ES-I3 (cell line): ENCODE measurements at regions not wholly inside any gene's neighbourhood (a gene's known extent, or its start where the extent isn't known, plus 50 kb on each side); places are given as distances from the start of the nearest gene placed in this dataset.
"Not testable (repeated sequence)": the region's sequence is repeated elsewhere in the genome, so short reads cannot be mapped to it uniquely, and the experiment has no call there.

Experiments used
- H3K36me3 ChIP-seq: 2 replicates; pipeline ENCODE4 v1.6.1; 2013; ENCODE audit warnings: mild to moderate bottlenecking, low read length, control low read depth, moderate library complexity; ENCODE audit not compliant: insufficient read depth
- H3K4me1 ChIP-seq: 2 replicates; pipeline ENCODE4 v1.6.1; 2013; ENCODE audit warnings: mild to moderate bottlenecking, control low read depth, low read length; ENCODE audit not compliant: insufficient read depth
- H3K9ac ChIP-seq: 2 replicates; pipeline ENCODE4 v1.6.1; 2013; ENCODE audit warnings: low read depth, mild to moderate bottlenecking, low read length, moderate library complexity
- H3K9me3 ChIP-seq: 2 replicates; pipeline ENCODE4 v1.6.1; 2013; ENCODE audit warnings: mild to moderate bottlenecking, low read length, moderate library complexity; ENCODE audit not compliant: control insufficient read depth, insufficient read depth

GRCh38 chr13:80705371-80706163 is 364.6 kb upstream of the SPRY2 start:
- Histone ChIP-seq H3K36me3 (no peaks in the 10 kb centered on the region), H3K4me1 (no peaks in the 10 kb centered on the region), H3K9me3 (no peaks in the 10 kb centered on the region), H3K9ac (no peak overlapping the region)

GRCh38 chr13:80704369-80704768 is 363.4 kb upstream of the SPRY2 start:
- Histone ChIP-seq H3K4me1 (no peaks in the 10 kb centered on the region), H3K9me3 (no peaks in the 10 kb centered on the region)

GRCh38 chr13:80695841-80696240 is 354.9 kb upstream of the SPRY2 start:
- Histone ChIP-seq H3K4me1 (peaks cover 6% of the 10 kb centered on the region; the same call in 1 of the 2 replicates), H3K9ac (no peak overlapping the region), H3K9me3 (no peaks in the 10 kb centered on the region; the same call in 1 of the 2 replicates), H3K36me3 (no peaks in the 10 kb centered on the region)

More at GRCh38 chr13:80704369-80704768, 363.4 kb upstream of the SPRY2 start:
- no peak overlapping the region for H3K9ac ChIP-seq
- no peaks in the 10 kb centered on the region for H3K36me3 ChIP-seq

GRCh38 chr13:80691814-80692213 is 350.9 kb upstream of the SPRY2 start:
- not testable (repeated sequence) for H3K4me1 ChIP-seq, H3K36me3 ChIP-seq, H3K9me3 ChIP-seq

GRCh38 chr13:80690208-80690607 is 349.3 kb upstream of the SPRY2 start:
- Histone ChIP-seq H3K36me3 (no peaks in the 10 kb centered on the region), H3K4me1 (no peaks in the 10 kb centered on the region), H3K9ac (no peak overlapping the region), H3K9me3 (peaks cover 3% of the 10 kb centered on the region)

More at GRCh38 chr13:80691814-80692213, 350.9 kb upstream of the SPRY2 start:
- not testable (repeated sequence) for H3K9ac ChIP-seq

- Histone ChIP-seq H3K9me3 (peaks cover 3% of the 10 kb centered on the region), H3K36me3 (no peaks in the 10 kb centered on the region), H3K4me1 (no peaks in the 10 kb centered on the region), H3K9ac (no peak overlapping the region)
Observed at GRCh38 chr13:80688593-80688992, 347.7 kb upstream of the SPRY2 start.

GRCh38 chr13:80685942-80686341 is 345.0 kb upstream of the SPRY2 start:
- Histone ChIP-seq H3K36me3 (no peaks in the 10 kb centered on the region), H3K9ac (no peak overlapping the region), H3K4me1 (no peaks in the 10 kb centered on the region), H3K9me3 (peaks cover 3% of the 10 kb centered on the region)

GRCh38 chr13:80684217-80684991 is 343.5 kb upstream of the SPRY2 start:
- Histone ChIP-seq H3K4me1 (no peaks in the 10 kb centered on the region), H3K36me3 (no peaks in the 10 kb centered on the region), H3K9ac (no peak overlapping the region), H3K9me3 (peaks cover 3% of the 10 kb centered on the region)

- Histone ChIP-seq H3K36me3 (no peaks in the 10 kb centered on the region), H3K4me1 (no peaks in the 10 kb centered on the region), H3K9ac (no peak overlapping the region), H3K9me3 (no peaks in the 10 kb centered on the region)
Observed at GRCh38 chr13:80680786-80681366, 339.9 kb upstream of the SPRY2 start.

- Histone ChIP-seq H3K9ac (no peak overlapping the region), H3K9me3 (no peaks in the 10 kb centered on the region), H3K4me1 (no peaks in the 10 kb centered on the region), H3K36me3 (no peaks in the 10 kb centered on the region)
Observed at GRCh38 chr13:80679423-80679822, 338.5 kb upstream of the SPRY2 start.

- Histone ChIP-seq H3K9ac (no peak overlapping the region), H3K4me1 (no peaks in the 10 kb centered on the region), H3K9me3 (peaks cover 6% of the 10 kb centered on the region; the same call in 1 of the 2 replicates), H3K36me3 (no peaks in the 10 kb centered on the region)
Observed at GRCh38 chr13:80677227-80677626, 336.3 kb upstream of the SPRY2 start.

- not testable (repeated sequence) for H3K4me1 ChIP-seq, H3K9ac ChIP-seq, H3K9me3 ChIP-seq, H3K36me3 ChIP-seq
Observed at GRCh38 chr13:80675442-80675841, 334.5 kb upstream of the SPRY2 start.

- H3K36me3 ChIP-seq: no peaks in the 10 kb centered on the region
- H3K9me3 ChIP-seq: peaks cover 6% of the 10 kb centered on the region; the same call in 1 of the 2 replicates
- H3K4me1 ChIP-seq: no peaks in the 10 kb centered on the region
- H3K9ac ChIP-seq: no peak overlapping the region
Observed at GRCh38 chr13:80671773-80672172, 330.8 kb upstream of the SPRY2 start.

- H3K36me3 ChIP-seq: no peaks in the 10 kb centered on the region
- H3K9ac ChIP-seq: no peak overlapping the region
- H3K9me3 ChIP-seq: peaks cover 6% of the 10 kb centered on the region; the same call in 1 of the 2 replicates
- H3K4me1 ChIP-seq: no peaks in the 10 kb centered on the region
Observed at GRCh38 chr13:80669112-80669511, 328.2 kb upstream of the SPRY2 start.
